Bone marrow (tissue), 2 donors: ENCODE measurements at regions not wholly inside any gene's neighbourhood (a gene's known extent, or its start where the extent isn't known, plus 50 kb on each side); places are given as distances from the start of the nearest gene placed in this dataset.
"Not testable (repeated sequence)": the region's sequence is repeated elsewhere in the genome, so short reads cannot be mapped to it uniquely, and the experiment has no call there.

Source experiments
- DNase-seq, 2 donors: peaks; one replicate each; lab custom pipeline; 2025; lab: John Stamatoyannopoulos, UW

DNA sequence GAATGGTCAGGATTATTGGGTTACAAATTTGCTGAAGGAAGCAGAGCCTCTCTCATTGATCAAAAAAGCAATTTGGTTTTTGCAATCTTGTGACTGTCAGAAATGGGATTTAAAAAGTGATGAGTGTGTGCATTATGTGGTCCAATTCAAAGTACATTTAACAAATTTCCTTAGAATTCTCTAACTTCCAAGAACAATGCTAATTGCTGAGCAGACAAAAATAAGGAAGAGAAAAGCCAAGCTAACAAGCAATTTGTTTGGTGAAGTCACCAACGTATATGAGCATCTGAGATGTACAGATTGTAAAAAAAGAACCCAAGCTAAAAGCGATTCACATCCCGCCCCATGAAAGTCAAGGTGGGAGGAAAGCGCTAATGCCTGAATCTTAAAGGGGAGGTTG is 1643.9 kb downstream of the CDH8 start:
- no peak for DNase-seq

DNA sequence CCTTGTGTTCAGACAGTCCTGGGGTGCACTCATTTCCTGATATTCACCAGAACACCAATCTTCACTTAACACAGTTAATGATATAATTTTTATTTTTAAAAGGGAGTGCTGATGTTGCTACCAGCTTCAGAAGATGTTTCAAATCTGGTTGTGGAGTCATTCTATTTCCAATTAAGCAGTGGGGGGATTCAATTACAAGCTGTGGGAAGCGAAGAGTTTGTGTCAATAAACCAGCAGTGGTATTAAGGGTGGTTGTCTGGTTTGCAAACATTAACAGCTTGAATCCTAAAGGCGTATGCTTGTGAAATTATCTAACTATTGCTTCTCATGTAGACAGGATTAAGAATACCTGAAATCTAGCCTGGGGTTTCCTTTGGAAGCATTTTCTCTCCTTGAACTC is 1637.5 kb upstream of the GOT2 start:
- DNase-seq = no peak

DNA sequence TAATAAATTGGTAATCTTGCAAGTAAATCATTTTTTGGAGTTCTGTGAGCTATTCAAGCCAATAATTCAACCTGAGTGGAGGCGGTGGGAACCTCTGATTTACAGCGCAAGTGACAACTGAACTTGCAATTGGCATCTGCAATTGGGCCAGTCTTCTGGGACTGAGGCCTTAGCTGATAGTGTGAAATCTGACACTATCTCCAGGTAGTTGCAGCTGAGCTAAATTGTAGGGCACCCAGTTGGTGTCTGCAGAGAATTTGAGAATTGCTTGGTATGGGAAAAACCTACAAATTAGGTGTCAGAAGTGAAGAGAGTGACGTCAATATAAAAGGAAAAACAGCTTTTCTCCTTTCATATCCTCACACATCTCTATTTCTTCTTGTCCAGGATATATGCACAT is 1633.6 kb upstream of the GOT2 start:
- no peak for DNase-seq

DNA sequence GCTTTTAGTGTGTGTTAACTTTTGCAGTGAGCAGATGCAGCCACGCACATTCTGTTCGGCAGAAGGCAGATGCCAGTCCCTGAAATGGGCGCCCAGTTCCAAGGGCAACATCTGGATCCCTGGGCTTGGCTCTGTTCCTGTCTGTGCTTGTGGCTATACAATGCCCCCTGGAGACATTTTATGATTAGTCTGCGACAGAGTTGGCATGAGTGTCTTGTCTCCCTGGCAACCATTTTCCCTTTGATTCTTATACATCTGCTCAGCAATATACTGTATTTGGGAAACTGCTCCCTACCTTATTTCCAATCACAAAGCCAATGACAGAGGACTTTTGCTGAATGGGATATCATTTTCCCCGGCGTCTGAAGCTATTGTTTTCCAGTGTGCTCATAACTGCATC is 1629.5 kb upstream of the GOT2 start:
- DNase-seq = no peak

DNA sequence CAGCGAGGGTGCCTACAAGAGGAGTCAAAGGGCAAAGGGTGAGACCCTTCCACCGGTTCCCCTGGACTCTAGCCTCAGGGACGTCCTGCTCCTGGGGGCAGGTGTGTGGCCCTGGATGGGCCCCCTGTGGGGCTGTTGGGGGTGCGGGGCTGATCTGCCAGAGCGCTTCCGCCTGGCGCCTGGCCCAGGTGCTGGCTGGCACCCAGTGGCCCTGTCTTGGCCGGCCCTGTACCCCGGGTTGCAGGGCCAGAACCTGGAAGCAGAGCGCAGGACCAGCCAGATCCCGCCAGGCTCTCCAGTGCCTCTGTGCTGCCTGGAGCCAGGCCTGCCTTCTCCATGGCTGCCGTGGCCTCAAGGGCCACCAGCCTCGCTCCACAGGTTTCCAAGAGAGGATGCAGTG is 1625.8 kb upstream of the GOT2 start:
- not testable (repeated sequence) for DNase-seq

DNA sequence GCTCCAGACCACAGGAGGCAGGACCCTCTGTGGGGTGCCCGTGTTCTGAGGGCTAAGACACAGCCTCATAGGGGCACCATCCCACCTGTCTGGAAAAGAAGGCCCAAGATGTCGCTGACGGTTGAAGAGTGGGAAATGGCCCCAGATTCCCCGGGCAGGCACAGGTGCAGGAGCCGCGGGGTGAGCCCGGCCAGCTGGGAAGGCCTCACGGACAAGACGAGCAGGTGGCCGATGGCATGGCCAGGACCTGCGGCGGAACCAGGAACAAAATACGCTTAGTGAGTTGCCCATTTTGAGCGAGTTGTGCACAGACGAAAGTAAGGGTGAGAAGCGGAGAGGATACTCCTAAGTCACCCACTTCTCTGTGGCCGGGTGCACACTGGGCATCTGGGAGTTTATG is 1625.3 kb upstream of the GOT2 start:
- not testable (repeated sequence) for DNase-seq

DNA sequence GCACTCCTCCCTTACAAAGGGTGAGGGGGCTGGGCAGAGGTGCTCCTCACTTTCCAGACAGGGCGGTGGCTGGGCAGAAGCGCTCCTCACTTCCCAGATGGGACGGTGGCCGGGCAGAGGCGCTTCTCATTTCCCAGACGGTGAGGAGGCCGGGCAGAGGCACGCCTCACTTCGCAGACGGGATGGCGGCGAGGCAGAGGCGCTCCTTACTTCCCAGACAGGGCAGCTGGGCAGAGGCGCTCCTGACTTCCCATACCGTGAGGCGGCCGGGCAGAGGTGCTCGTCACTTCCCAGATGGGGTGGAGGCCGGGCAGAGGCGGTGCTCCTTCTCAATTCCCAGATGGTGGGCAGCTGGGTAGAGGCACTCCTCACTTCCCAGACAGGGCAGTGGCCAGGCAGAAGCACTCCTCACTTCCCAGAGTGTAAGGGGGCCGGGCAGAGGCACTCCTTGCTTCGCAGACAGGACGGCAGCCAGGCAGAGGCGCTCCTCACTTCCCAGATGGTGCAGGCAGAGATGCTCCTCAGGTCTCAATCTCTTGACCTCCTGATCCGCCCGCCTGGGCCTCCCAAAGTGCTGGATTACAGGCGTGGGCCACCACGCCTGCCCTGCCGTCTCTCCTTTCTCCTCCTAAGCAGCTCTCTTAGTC is 1623.9 kb upstream of the GOT2 start:
- not testable (repeated sequence) for DNase-seq

DNA sequence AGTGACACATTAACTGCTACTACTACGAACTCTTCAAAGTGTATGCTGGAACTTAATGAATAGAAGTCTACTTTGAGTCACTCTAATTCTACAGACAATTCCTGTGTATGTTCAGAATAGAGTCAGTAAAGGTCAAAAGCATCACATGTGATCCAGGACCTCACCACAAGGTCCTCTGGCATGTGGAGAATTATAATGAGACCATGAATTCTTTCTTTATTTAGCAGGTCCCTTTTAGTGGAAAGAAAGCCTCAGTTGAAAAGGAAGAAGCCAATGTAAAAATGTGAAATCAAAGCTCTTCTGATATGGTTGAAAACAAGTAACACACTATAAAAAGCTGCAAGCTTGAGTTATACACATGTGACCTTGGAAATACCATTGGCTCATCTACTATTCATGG is 1612.1 kb upstream of the GOT2 start:
- no peak for DNase-seq

DNA sequence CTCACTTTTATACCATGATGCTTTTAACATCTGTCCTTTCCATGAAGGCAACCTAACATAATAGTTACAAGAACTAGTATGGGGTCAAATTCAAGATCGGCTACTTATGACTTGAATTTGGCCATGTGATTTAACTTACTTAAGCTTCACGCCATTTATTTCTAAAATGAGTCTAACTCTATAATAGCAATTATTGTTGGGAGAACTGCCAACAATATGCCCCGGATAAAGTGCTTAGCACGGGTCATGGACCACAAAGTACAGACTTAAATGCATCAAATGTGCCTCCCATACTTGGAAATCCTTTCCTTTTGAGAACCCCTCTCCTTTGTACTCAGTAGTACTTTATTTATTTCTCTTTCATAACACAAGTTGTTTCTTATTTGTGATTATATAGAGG is 1603.6 kb upstream of the GOT2 start:
- DNase-seq = no peak

DNA sequence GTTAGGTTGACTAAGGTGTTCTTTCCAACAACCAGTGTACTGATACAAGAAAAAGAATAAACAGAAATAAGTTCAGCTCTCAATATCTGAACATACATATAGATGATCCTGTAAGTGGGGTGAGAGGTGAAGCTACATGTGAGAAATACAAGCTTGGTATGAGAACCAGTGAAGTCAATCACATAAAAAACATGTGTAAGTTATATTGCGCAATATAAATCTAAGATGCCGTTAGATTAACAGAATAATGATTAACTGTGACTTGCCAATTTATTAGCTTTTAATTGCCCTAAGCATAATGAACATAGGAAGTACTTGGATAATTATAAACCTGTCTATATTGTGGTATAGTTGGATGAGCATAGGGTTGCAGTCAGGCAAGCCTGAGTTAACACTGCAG is 1597.1 kb upstream of the GOT2 start:
- no peak for DNase-seq

DNA sequence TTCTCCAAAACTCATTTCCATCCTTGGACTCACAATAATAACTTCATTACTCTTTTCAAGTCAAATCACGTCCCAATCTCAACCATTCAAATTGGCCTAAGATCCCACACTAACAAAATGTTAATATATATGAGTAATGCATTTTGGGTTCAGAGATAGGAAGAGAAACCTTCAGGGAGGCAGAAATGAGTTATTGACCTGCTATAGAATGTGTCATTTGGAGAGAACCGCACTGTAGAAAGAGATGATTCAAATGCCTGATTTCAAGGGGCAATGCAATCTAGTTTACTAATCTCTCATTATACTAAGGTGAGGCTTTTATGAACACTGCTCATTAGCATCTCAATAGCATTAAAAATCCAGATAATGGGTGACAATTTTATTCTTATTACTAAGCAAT is 1595.0 kb upstream of the GOT2 start:
- DNase-seq = no peak

DNA sequence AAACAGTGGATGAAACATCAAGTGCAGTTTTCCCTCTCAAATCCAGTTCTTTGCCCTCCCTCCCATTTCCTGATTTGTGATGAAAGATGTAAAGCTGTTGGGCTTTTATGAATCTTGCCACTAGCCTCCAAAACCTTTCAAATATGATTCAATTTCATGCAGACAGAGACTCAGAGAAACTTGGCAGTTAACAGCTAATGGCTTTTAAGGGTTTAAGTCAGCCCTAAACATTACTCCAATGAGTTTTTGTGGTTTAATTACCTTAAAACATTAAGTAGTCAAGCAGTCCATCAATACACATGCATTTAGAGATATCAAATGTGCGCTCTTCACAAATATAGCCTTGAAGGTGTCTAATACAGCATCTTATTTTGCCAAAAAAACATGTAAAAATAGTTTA is 1594.0 kb upstream of the GOT2 start:
- DNase-seq = no peak

DNA sequence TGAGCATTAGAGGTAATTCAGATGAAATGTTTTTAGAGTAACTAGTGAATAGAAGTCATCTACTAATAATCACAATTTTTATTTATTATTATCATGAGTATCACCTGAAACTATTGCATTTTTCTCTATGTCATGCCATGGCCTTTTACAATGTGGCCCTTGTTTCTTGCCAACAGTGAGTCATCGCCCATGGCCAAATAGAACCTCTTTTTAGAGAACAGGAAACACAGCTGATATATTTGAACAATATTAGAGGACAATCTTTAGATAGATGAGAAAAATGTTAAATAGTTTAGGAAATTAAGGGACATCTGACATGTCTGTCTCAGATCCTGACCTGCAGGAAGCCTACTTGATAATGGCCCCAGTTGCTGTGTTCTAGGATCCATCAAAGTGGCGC is 1584.4 kb upstream of the GOT2 start:
- no peak for DNase-seq

DNA sequence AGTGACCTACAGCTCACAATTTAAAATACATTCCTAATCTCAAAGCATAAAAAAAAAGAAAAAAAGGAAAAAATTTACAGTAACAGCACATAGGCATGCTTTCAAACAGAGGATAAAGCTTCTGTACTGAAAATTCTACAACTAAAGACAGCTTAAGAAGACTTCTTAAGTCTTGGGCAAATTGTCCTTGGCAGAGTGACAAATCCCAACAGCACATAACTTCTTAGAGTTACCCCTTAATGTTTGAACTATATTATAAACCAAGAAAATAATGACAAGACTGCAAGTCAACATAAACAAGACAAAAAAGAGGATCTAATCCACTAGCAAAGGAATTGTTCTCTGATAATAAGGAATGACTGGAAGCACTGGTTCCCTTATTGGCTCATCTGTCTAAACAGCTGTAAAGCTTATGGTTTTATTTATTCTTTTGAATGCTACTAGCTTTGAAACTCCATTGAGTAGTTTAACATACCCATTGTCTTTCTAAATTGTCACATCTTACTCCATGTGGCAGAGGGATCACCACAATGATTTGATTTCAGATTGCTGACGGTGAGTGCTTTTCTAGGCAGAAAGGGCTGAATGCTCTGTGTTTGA is 1576.8 kb upstream of the GOT2 start:
- DNase-seq = no peak

DNA sequence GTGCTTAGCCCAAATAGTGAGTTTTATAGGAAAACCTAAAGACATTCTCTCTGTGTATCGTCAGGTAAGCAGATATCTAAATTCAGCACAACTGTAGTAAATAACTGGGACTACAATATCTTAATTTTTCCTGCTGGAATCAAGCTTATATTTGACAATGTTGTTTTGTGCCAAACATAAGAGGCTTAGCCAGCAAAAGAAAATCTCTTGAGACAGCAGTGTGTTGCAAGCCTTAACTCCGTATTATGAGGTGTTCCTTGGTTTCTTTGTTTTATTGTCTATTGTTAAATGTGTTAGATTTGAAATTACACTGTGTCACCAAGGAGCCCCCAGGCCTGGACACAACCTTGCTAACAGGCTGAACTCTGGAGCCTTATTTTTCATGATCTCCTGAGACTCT is 1570.6 kb upstream of the GOT2 start:
- no peak for DNase-seq

DNA sequence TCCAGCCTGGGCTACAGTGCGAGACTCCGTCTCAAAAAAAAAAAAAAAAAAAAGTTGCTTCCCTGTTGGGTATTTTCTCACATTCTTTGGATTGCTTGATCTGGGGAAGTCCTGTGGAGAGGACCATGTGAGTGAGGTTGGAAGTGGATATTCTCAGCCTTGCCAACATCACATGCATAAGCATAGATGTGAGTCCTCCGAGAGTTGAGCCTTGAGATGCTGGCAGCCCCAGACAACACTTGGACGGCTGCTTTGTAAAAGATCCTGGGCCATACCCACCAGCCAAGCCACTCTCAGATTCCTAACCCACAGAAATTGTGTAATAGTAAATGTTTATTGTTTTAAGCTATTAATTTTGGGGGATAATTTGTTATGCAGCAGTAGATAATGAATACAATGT is 1570.0 kb upstream of the GOT2 start:
- no peak for DNase-seq

DNA sequence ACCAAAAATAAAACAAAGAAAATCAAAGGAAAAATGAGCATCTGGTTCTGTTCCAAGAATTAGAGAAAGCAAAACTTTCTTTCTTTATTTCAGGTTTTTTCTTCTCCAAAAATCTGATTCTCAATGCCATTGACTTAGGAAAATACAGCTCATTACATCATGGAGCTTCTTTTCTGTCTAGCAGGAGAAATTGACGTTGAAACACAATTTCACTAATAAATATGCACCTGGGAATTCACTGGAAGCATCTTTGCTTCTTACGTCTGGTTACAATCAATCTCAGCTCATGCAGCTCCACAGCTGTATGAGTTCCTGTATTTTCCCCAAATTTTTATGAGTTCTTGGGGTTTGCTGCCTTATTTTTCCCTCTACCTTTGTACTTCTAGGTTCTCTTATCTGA is 1568.6 kb upstream of the GOT2 start:
- DNase-seq = no peak

DNA sequence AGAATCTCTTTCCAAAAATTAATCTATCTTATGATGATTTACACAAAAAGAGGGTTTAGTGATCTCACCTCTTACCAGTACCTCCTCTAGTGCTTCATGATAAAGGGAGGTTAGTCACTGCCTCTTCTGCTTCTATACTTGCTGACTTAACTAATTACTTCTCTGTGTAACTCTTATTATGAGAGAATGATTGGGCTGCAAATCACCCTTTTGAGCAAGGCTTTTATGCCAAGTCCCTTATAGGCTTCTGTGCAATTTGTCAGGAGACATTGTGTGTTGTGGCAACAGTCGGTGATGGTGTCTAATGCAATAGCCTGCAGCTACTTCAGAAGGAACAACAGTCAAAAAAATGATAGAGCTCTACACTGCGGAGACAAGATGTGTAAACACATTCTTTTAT is 1568.1 kb upstream of the GOT2 start:
- DNase-seq = no peak

DNA sequence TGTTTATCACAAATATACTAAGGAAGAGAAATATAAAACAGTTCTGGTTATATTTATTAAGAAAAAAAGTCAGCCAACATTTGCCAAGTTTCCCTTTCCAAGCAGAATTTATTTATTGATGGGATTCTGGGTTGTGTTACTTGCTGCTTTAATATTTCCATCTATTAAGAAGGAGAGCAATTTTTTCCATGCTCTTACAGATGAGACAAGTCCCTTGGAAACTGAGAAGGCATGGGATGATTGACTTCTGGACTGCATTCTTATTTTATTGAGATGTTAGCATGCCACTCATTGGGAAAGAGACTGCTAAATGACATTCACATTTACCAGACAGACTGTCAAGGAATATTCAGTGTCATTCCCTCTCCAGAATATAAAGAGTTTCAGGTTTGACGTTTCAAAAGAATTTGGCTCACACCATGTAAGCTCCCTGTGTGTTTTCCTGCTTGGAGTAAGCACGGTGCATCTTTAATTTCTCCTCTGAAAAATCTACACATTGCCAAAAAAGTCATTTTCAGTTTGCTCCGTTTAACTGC is 1565.2 kb upstream of the GOT2 start:
- DNase-seq = no peak

DNA sequence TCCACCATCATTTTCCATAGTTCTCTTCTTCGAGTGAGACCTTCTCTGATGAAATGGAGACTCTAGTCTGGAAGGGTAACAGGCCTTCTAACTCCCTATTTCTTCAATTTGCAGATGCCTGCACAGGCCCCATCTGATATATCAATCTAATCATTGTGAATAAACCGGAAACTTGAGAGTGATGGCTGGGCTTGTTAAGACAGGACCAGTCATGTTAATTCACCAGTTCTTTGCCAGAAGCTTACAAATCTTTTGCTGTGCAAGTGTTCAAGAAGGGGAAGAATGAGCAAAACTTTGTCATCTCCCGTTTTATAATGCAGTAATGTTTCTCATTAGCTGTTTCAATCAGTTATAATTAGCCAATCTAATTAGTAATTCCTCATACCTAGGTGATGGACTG is 1561.3 kb upstream of the GOT2 start:
- DNase-seq = no peak

DNA sequence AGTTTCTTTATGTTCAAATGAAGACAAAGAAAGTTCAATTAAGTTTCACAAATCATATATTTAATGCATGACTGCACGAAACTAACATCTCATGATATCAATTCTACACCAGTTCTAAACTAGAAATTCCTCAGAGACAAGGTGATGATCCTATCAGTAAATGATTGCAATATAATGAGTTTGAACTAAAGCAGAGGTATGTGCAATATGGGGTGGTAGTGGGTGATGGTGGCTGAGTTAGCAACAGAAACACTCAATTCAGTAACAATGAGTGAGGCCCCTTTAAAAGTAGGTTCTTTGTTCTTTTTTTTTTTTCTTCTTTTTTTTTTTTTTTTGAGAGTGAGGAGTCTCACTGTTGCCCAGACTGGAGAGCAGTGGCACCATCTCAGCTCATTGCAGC is 1551.7 kb upstream of the GOT2 start:
- no peak for DNase-seq

DNA sequence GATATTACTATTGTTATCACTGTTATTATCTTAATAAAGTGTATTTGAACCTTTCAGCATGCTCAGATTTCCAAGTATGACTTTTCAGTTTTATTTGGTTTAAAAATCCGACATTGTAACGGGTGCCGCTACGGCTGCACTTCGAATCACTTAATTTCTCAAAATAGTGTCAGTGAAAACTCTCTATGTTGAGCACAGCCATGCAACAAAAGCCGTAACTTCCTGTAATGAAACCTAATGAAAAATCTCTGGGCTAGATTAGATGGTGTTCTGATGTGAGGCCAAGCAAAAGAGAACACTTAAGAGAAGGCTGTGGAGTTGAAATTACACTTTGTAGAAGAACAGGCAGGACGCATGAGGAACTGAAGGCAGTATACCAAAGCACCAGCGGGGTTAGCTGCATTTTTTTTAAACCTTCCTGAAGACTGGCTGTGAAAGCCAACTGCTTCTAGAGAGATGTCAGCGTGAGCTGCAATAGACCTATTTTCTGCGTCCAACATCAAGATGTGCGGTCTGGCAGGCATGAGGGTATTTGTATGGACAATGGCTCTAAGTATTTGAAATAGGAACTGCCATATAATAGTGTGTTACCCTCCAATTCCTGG is 1545.0 kb upstream of the GOT2 start:
- no peak for DNase-seq

DNA sequence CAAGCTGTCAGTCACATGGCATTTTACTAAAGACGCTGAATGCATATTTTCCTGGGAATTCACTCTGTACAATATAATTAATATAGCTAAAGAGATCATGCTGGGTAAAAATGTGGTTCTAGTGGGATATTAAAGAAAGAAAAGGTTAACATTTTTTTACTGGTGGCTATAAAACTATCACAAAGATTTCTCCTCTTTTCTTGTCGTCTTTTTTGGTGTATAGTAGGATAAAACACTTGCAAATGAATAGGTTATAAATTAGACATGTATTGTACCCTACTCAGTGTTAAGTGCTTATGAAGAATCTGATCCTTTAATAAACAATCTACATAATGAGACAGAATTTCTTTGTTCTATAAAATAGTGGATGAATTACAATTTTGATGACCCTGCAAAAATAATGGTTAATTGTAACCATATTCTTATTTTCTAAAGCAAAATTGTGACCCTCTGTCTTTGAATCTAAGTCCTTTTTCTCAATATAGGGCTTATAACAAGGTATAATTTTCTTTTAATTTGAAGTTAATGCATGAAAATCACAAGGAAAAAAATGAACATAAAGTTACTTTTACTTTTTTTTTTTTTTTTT is 1540.4 kb upstream of the GOT2 start:
- no peak for DNase-seq
